GM18951 (cell line): ENCODE measurements at regions not wholly inside any gene's neighbourhood (a gene's known extent, or its start where the extent isn't known, plus 50 kb on each side); places are given as distances from the start of the nearest gene placed in this dataset.

Experiments
- POLR2A ChIP-seq: IDR thresholded peaks from 4 replicates; pipeline ENCODE4 v1.6.1; 2011; ENCODE audit warnings: mild to moderate bottlenecking; ENCODE audit not compliant: insufficient read length, insufficient read depth; ENCODE audit errors: extremely low read depth
- in situ Hi-C: fragments of 300-500 bp; cut with MboI; formaldehyde crosslinking; loops from one replicate; pipeline ENCODE4 v1.12.0; 2022; ENCODE audit warnings: low sequenced_read_pairs, mixed read lengths, inconsistent platforms; ENCODE audit not compliant: unreplicated experiment

DNA sequence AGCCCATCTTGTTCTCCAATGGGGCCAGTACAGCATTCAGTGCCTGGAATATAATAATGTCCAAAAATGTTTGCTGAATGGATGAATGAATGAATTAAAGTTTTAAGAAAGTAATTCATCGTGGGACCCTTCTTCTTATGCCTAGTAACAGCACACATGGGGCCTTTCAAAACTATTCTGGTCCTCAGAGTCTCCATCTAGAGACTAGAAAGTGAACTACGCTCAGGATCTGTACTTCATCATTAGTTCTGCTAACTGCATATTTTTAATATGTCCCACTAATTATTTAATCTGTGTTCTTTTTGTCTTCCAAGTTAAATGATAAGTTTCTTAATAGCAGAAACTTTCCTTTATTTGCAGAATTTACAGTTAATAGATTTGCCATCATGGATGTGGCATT, 172.5 kb downstream of the SMAD2 start:
- TF ChIP-seq POLR2A = no peak
- in situ Hi-C loops = loop anchor here (10.0 to 25.0 kb wide), 2 partner anchors 543 to 646 kb away; no protein-coding TSS in a partner anchor

DNA sequence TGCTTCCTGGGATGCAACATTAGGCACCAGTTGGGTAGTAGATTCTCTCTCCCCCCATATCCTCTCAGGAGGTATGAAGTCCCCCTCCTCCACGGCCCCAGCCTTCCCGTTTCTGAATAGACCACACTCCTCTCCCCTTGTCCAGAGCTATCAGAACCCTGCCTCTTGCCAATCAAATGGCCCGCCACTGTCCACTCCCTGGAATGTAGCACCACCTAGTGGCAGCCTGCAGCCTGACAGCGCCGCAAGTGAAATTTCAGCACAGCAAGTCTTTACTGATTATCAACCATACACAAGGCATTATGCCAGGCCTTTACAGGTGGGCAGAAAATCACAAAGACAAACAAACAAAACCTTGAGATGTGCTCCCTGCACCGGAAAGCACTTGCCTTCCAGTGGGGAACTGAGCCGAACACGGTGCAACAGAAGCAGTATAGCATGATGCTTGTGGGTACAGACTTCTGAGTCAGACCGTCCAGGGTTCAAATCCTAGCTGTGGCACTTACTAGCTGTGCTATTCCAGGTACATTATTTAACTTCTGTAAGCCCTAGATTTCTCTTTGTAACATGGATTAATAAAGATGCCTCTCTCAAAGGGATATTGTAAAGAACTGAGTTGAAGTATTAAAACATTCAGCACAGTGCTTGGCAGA, 174.0 kb downstream of the SMAD2 start:
- in situ Hi-C loops = loop anchor here (10.0 to 25.0 kb wide), 2 partner anchors 542 to 644 kb away; no protein-coding TSS in a partner anchor
- TF ChIP-seq POLR2A = no peak

DNA sequence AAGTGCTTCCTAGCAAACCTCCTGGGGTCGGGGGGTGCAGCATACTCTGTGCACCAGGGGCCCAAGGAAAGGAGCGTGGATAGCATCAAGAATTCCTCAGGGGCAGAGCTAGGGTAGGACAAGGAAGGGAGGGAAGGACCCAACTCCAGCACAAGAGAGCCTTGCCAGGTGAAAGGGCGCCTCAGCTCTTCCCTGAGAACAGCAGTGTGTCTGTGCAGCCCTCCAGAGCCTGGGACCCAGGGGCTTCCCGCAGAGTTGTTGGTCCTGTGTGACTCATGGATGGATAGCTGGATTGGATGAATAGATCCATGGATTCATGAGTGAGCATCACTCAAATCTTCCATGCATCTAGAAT, 175.4 kb downstream of the SMAD2 start:
- TF ChIP-seq POLR2A = no peak
- in situ Hi-C loops = loop anchor here (10.0 to 25.0 kb wide), 2 partner anchors 540 to 643 kb away; no protein-coding TSS in a partner anchor

DNA sequence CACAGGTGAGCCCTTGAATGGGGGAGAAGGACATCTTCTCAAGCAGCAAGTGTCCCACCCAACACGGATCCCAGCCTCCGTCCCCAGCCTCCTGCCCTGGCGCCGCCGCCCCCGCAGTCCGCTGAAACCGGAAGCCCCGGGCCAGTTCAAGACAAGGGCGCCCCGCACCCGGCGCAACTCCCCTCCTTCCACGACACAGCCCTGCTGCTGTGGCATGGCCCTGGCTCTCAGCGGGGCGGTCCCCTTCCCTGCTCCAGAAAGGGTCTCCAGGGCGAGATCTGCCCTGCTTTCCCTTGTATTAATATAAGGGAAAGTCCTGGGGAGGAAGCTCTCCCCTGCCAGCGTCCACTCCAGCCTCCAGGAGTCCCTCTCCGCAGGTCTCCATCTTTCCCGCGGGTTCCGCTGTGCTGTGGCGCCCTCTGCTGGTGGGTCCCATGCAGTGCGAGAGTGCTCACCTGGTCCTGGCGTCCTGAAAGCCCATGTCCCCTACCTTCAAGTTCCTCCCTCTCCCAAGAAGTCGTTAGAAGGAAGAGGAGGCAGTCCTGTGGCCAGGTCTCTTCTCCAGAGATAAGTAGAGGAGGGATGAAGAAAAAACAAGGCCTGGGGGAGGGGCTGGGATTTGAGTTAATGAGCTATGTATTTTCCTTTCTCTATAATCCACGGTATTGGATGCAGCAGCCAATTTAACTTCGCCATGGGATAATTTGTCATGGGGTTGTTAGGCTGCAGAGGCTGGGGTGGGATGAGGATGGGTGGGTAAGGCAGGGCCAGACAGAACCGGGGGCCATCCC, 176.0 kb downstream of the SMAD2 start:
- in situ Hi-C loops = loop anchor here (10.0 to 25.0 kb wide), 2 partner anchors 540 to 642 kb away; no protein-coding TSS in a partner anchor
- no peak for TF ChIP-seq POLR2A

DNA sequence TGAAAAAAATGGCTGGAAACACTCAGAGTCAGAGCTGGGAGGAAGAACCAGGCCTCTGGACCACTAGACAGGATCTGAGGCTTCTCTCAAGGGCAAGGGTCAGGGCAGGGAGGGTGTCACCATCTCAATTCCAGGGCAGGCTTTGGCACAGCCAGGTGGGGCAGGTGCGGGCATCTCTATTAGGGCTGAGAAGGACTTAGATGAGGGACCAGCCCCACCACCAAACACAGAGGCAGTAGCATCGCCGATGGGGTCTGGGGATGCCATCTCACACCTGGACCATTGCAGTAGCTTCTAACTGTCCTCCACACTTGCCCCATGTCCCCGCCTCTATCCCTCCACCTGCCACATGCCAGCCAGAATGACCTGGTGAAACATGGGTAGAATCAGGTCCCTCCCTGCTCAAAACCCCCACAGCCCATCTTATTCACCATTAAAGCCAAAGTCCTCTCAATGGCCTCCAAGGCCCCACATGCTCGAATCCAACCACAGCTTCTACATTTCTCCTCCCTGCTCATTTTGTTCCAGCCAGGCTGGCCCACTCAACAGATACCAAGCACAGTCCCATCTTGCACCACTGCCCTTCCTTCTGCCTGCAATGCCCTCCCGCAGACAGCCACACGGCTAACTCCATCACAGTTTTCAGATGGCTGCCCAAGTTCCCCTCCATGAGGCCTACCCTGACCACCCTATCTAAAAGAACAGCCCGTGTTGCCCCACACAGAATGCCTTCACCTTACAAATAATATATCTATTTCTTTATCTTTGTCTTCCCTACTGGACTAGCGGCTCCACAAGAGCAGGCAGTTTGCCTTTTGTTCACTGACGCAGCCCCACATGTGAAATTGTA, 177.4 kb downstream of the SMAD2 start:
- in situ Hi-C loops = loop anchor here (10.0 to 25.0 kb wide), 2 partner anchors 538 to 641 kb away; no protein-coding TSS in a partner anchor
- TF ChIP-seq POLR2A = no peak

DNA sequence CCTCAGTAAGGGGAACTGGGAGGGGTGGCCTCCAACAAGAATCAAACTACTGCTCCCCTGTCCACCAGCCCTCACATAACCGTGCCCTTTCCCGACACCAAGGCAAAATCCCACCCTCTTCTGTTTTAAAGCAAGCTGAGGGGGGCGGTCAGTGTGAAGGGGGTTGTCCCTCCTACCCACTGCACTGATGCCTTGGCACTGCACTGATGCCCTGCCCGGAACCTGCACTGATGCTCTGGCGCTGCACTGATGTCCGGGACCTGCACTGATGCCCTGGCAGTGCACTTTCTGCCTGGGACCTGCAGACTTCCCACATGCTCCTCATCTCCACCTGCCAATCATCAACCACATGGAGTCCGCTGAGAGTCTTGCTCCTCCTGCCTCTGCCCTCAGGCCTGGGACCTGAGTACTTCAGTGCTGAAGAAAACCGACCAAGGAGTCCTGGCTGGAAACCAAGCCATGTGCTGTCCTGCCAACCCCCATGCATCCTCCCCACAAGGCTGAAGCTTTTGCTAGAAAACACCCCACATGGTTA, 179.5 kb downstream of the SMAD2 start:
- no peak for TF ChIP-seq POLR2A
- in situ Hi-C loops = loop anchor here (10.0 to 25.0 kb wide), 2 partner anchors 536 to 639 kb away; no protein-coding TSS in a partner anchor

DNA sequence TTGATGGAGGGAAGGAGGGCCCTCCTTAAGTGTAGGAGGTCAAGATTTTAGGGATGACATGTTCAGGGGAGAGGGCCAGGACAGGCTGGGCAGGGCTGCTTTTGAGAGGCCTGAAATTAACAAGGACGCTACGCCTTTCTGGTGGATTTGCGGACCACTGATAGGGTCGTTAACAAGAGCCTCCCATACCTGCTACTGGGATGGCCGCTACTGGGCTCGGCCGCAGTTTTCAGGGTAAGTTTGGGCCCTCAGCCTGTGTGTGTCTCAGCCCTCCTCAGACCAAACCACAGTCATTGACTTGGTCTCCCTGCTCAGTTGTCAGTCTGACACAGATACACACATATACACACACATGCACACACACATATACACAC, 180.9 kb downstream of the SMAD2 start:
- TF ChIP-seq POLR2A = no peak
- in situ Hi-C loops = no loop called here

DNA sequence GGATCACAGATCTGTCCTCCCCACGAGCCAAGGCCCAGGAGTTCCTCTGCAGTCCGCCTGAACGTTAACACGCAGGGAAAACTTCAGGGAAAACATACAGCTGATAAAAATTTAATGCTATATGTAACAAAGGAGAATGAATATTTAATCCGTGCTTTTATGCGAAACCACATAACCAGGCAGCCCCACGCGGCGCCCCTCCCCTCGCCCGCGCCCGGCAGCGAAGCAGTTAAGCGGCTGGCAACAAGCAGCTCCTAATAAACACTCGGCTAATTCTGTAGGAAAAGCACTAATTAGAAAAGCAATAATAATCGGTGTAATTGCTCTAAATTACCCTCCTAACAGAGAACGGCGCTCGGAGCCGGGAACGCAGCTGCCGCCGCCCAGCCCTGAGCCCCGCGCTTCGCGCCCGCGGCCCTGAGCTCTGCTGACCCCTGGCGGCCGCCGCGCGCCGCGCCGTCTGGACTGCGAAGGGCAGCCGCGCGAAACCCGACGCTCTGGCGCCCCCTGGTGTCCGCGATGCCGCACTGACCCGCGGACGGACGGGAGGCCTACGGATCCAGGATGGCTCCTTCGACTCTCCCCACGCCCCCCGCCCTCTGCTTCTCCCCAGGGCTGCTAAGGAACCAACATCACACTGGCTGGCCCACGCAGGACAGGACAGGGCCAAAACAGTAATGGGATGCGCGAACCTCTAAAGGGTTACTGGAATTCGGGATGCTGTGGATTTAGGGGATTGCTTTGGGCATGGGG, 181.4 kb downstream of the SMAD2 start:
- in situ Hi-C loops = no loop called here

DNA sequence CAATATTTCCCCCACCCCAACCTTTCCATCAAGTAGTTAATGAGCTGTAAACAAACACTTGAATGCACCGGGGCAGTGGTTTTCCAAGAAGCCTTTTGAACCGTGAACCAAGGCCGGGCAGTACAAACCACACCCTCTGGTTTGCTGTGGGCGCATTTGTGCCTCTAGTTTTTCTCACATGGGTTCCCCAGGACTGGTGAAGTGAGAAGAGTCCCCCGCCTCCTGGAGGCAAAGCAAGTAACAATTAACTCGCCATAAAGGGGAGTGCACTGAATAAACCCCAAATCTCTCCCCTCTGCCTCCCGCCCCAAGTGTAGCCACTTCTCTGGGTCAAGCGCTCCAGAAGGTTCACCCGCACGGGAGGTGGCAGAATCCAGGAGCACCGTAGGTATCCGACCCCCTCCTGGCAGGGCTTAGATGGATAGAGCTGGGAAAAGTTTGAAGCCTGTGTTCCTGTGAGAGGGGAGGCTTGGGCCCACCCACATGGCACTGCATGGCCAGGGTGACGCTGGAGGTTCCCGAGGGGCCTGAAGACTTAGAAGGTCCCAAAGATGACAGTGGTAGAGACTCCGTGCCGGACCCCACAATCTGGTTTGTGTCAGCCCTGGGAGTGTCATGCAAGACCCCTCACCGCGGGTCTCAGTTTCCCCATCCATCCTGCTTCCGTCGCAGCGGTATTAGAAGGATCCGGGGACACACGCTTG, 182.2 kb downstream of the SMAD2 start:
- in situ Hi-C loops = no loop called here
- no peak for TF ChIP-seq POLR2A

More for the DNA sequence above, 181.4 kb downstream of the SMAD2 start:
- TF ChIP-seq POLR2A = no peak

DNA sequence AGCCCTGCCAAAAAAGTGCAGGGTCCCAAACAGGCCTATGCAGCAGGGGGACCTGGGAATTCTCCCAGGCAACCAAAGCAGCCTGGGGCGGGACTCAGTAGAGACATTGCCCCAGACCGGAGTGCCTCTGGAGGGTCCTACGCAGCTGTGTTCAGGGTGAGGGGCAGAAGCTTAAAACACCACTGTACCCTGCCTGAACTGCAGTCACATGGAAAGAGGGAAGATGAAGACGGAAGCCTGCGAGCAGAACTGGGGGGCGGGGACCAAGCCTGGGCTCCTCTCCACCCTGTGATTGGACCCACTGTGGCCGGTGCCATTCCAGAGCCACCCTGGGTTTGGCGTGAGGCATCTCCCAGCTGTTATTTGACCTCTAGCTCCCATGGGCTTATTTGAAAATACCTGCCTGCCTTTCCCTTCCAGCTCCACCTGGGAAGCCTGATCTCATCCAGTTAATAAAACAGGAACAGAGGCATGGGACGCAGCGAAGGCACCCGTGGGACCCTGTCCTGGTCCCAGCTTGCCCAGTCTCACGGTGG, 183.1 kb downstream of the SMAD2 start:
- TF ChIP-seq POLR2A = no peak
- in situ Hi-C loops = no loop called here

DNA sequence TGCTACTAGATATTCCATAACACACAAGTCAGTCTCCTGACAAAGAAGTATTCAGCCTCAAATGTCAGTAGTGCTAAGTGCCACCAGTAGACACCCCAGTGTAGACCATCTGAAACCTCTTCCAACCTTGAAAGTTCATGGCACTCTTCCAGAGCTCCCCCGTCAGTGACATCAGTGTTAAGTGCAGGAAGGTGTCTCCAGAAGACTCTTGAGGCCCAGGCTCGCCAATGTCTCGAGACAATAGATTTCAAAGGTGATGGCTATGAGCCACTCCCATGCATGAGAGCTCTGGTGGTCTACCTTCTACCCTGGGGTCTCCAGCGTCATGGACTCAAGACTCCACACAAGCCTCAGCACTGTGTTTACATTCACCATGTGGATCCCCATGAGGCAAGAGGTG, 183.8 kb downstream of the SMAD2 start:
- in situ Hi-C loops = no loop called here
- no peak for TF ChIP-seq POLR2A
